SK-N-SH treated with all-trans-retinoic acid at 6 μM for 48 hours (cell line): ENCODE measurements at regions not wholly inside any gene's neighbourhood (a gene's known extent, or its start where the extent isn't known, plus 50 kb on each side); places are given as distances from the start of the nearest gene placed in this dataset.
"Not testable (repeated sequence)": the region's sequence is repeated elsewhere in the genome, so short reads cannot be mapped to it uniquely, and the experiment has no call there.

Experiments used
- ATAC-seq: fragments of 200-7000 bp; cut with Tn5 transposase; 3 replicates; pipeline ENCODE4 v1.9.1; 2020; ENCODE audit warnings: mild to moderate bottlenecking, moderate library complexity

GRCh38 chr14:19511055-19511454 lies 76.9 kb upstream of the POTEG start:
- ATAC-seq = not testable (repeated sequence)

GRCh38 chr14:19489475-19489874 lies 55.3 kb upstream of the POTEG start:
- ATAC-seq = not testable (repeated sequence)

- not testable (repeated sequence) for ATAC-seq
These were observed 54.3 kb upstream of the POTEG start for GRCh38 chr14:19488457-19488856.

GRCh38 chr14:19487690-19488089 lies 53.5 kb upstream of the POTEG start:
- peak; percentile 14; the same call in 2 of the 3 replicates for ATAC-seq

GRCh38 chr14:19487265-19487664 lies 53.1 kb upstream of the POTEG start:
- ATAC-seq = peak; percentile 11; the same call in 1 of the 3 replicates

GRCh38 chr14:19485346-19485745 lies 51.2 kb upstream of the POTEG start:
- ATAC-seq = not testable (repeated sequence)
